ENCODE measurements at regions not wholly inside any gene's neighbourhood (a gene's known extent, or its start where the extent isn't known, plus 50 kb on each side); places are given as distances from the start of the nearest gene placed in this dataset.

DNA sequence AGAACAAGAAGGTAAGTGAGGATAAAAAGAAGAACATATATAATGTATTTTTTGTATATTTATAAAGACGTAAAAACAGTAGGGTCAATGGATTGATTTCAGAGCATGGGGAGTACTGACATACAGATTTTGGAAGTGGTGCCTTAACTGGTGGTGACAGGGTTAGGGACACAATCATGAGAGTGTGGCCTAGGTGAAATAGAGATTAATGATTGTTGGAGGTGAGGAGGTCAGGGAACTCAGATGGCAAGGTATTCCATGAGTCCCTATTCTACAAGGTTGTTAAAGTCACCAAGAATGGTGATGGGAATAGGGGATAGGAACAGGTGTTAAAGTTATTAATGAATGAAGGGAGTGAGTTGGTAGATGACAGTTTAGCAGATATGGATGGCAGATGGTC, 210.8 kb downstream of the SEMA6A start:
- no peak overlapping the region for H3K27ac ChIP-seq (ENCODE audit: low read depth in 2 of 2, low read length in 2 of 2)
- no peaks in the 10 kb centered on the region for H3K27me3 ChIP-seq (ENCODE audit: control insufficient read depth in 2 of 2, insufficient read depth in 2 of 2, low read length in 2 of 2)
- no peak overlapping the region for H3K9ac ChIP-seq (ENCODE audit: low read depth in 1 of 2, low read length in 2 of 2)
- H3K4me3 ChIP-seq (ENCODE audit: low read length in 2 of 2): no peak overlapping the region
- H3K4me1 ChIP-seq (ENCODE audit: control insufficient read depth in 2 of 2, insufficient read depth in 2 of 2, low read length in 2 of 2): peaks cover 0 to 4% of the 10 kb centered on the region in 2 donors
- H3K36me3 ChIP-seq (ENCODE audit: control insufficient read depth in 2 of 2, insufficient read depth in 2 of 2, low read length in 2 of 2): no peaks in the 10 kb centered on the region
- H3K9me3 ChIP-seq (ENCODE audit: control insufficient read depth in 2 of 2, low read length in 2 of 2): no peaks in the 10 kb centered on the region

DNA sequence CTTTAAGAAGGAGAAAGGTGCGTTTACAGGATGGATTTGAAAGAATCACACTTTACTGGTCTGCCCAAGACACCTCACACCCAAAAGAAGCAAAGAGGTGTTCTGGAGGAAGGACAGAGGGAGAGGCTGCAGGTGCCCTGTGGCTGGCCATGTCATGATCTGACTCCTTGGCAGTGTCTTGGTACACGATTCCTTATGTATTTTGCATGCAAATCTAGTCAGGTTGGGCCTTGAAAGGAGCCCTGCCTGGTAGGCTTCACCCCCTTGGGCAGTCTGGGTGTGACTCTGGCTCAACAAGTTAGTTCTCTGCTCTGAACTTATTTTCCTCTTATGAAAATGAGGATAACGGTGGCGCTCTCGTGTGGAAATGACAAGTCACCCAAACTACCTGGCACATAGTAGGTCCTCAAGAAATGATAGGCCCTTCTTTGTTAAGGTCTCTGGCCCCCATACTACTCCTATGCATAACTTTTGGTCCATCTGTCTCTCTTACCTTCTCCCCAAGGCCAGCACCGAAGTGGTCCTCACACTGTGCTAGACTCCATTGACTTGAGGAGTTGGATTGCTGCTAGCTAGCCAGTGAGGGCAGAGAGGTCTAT, 212.5 kb downstream of the SEMA6A start:
- no peaks in the 10 kb centered on the region for H3K36me3 ChIP-seq (ENCODE audit: control insufficient read depth in 2 of 2, insufficient read depth in 2 of 2, low read length in 2 of 2)
- no peaks in the 10 kb centered on the region for H3K27me3 ChIP-seq (ENCODE audit: control insufficient read depth in 2 of 2, insufficient read depth in 2 of 2, low read length in 2 of 2)
- H3K4me3 ChIP-seq (ENCODE audit: low read length in 2 of 2): no peak overlapping the region
- H3K9ac ChIP-seq (ENCODE audit: low read depth in 1 of 2, low read length in 2 of 2): no peak overlapping the region
- H3K27ac ChIP-seq (ENCODE audit: low read depth in 2 of 2, low read length in 2 of 2): no peak overlapping the region
- H3K9me3 ChIP-seq (ENCODE audit: control insufficient read depth in 2 of 2, low read length in 2 of 2): no peaks in the 10 kb centered on the region
- H3K4me1 ChIP-seq (ENCODE audit: control insufficient read depth in 2 of 2, insufficient read depth in 2 of 2, low read length in 2 of 2): peaks cover 0 to 4% of the 10 kb centered on the region in 2 donors

GRCh38 chr5:116361171-116361967, 213.3 kb downstream of the SEMA6A start:
- H3K9ac ChIP-seq (ENCODE audit: low read depth in 1 of 2, low read length in 2 of 2): no peak overlapping the region
- no peak overlapping the region for H3K27ac ChIP-seq (ENCODE audit: low read depth in 2 of 2, low read length in 2 of 2)
- H3K4me3 ChIP-seq (ENCODE audit: low read length in 2 of 2): peak overlapping the region in 1 of 2 donors; percentile 28
- peaks cover 0 to 4% of the 10 kb centered on the region in 2 donors for H3K4me1 ChIP-seq (ENCODE audit: control insufficient read depth in 2 of 2, insufficient read depth in 2 of 2, low read length in 2 of 2)
- no peaks in the 10 kb centered on the region for H3K9me3 ChIP-seq (ENCODE audit: control insufficient read depth in 2 of 2, low read length in 2 of 2)
- H3K27me3 ChIP-seq (ENCODE audit: control insufficient read depth in 2 of 2, insufficient read depth in 2 of 2, low read length in 2 of 2): no peaks in the 10 kb centered on the region
- no peaks in the 10 kb centered on the region for H3K36me3 ChIP-seq (ENCODE audit: control insufficient read depth in 2 of 2, insufficient read depth in 2 of 2, low read length in 2 of 2)

DNA sequence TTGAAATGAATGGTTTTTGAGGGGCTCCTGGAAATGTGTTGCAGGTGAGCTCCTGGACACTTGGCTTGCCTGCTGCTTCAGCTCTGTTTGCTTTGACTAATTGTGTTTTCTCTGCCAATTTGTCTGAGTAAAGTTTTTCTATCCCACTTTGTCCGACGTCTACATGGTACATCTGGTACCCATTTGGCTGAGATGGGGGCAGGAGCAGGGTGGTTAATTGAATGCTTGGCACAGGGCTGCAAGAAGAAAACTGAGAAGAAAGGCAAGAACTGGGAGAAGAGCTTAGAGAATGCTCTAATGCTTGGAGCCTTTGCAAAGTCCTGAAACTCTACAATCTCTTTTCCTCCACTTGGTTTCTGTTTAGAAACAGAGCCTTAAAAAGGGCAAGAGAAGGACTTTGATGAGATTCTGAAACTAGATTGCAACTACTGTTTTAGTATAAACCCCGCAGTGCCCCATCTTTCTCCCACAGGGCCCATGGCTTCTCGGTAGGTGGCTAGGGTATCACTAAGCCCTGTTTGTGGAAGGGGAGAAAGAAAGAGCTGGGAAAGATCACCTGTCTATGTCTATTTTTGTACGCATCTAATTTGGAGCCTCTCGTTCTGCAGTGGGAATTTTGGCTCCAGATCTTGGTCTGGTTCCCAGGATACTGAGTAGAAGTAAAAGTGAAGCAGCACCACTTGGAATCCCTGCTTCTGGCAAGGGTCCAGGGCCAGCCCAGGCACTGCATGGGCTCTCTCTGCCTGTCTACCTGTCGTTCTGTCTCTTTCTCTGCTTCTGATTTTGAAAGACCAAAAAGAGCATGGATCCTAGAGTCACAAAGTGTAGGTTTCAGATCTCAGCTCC, 214.4 kb downstream of the SEMA6A start:
- H3K27me3 ChIP-seq (ENCODE audit: control insufficient read depth in 2 of 2, insufficient read depth in 2 of 2, low read length in 2 of 2): no peaks in the 10 kb centered on the region
- H3K9me3 ChIP-seq (ENCODE audit: control insufficient read depth in 2 of 2, low read length in 2 of 2): no peaks in the 10 kb centered on the region
- no peaks in the 10 kb centered on the region for H3K36me3 ChIP-seq (ENCODE audit: control insufficient read depth in 2 of 2, insufficient read depth in 2 of 2, low read length in 2 of 2)
- H3K4me3 ChIP-seq (ENCODE audit: low read length in 2 of 2): no peak overlapping the region
- H3K4me1 ChIP-seq (ENCODE audit: control insufficient read depth in 2 of 2, insufficient read depth in 2 of 2, low read length in 2 of 2): peaks cover 4% of the 10 kb centered on the region in 2 donors
- no peak overlapping the region for H3K9ac ChIP-seq (ENCODE audit: low read depth in 1 of 2, low read length in 2 of 2)
- no peak overlapping the region for H3K27ac ChIP-seq (ENCODE audit: low read depth in 2 of 2, low read length in 2 of 2)

DNA sequence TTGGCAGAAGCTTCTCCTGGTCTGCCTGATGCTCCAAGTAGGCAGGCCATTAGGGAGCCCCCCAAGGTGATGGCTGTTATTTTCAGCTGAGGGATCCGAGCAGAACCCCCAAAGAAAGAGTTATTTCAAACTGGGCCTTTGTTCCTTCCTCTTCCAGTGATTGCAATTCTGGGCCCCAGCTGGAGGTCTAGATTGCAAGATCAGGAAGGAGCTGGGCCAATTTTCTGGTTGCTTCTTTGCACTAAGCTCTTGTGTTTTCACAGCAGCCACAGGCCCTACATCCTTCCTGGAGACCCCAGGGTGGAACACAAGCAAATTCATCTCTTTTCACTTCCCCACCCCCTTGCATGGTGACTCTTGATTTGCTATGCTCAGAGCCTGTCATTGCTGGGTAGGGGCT, 215.0 kb downstream of the SEMA6A start:
- Histone ChIP-seq H3K9ac (ENCODE audit: low read depth in 1 of 2, low read length in 2 of 2) (no peak overlapping the region), H3K27ac (ENCODE audit: low read depth in 2 of 2, low read length in 2 of 2) (no peak overlapping the region), H3K36me3 (ENCODE audit: control insufficient read depth in 2 of 2, insufficient read depth in 2 of 2, low read length in 2 of 2) (no peaks in the 10 kb centered on the region), H3K27me3 (ENCODE audit: control insufficient read depth in 2 of 2, insufficient read depth in 2 of 2, low read length in 2 of 2) (no peaks in the 10 kb centered on the region), H3K4me3 (ENCODE audit: low read length in 2 of 2) (no peak overlapping the region), H3K9me3 (ENCODE audit: control insufficient read depth in 2 of 2, low read length in 2 of 2) (no peaks in the 10 kb centered on the region), H3K4me1 (ENCODE audit: control insufficient read depth in 2 of 2, insufficient read depth in 2 of 2, low read length in 2 of 2) (peaks cover 4% of the 10 kb centered on the region in 2 donors)

DNA sequence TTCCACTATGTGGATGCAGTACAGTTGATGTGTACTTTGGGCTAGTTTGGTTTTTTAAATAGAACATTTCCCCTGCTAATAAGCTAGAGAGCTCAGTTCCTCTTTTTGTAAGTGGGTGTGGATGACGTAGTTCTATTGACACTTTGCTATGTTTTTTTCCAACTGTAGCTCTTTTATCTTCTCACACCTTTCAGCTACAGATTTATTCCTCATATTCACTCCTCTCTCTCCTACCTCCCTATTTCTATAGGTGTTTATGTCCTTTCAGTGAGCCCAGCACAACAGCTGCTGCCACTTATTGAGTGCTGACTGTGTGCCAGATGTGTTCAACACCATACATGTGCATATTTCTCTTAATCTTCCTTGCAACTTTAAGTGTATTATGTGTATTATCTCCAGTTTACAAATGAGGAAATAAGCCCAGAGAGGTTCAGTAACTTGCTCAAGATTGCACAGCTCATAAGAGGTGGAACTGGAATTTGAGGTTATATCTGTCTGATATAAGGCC, 215.7 kb downstream of the SEMA6A start:
- Histone ChIP-seq H3K27ac (ENCODE audit: low read depth in 2 of 2, low read length in 2 of 2) (no peak overlapping the region), H3K4me3 (ENCODE audit: low read length in 2 of 2) (no peak overlapping the region), H3K9ac (ENCODE audit: low read depth in 1 of 2, low read length in 2 of 2) (no peak overlapping the region), H3K36me3 (ENCODE audit: control insufficient read depth in 2 of 2, insufficient read depth in 2 of 2, low read length in 2 of 2) (no peaks in the 10 kb centered on the region), H3K27me3 (ENCODE audit: control insufficient read depth in 2 of 2, insufficient read depth in 2 of 2, low read length in 2 of 2) (no peaks in the 10 kb centered on the region), H3K4me1 (ENCODE audit: control insufficient read depth in 2 of 2, insufficient read depth in 2 of 2, low read length in 2 of 2) (peaks cover 4% of the 10 kb centered on the region in 2 donors), H3K9me3 (ENCODE audit: control insufficient read depth in 2 of 2, low read length in 2 of 2) (no peaks in the 10 kb centered on the region)

GRCh38 chr5:116358015-116358523, 216.6 kb downstream of the SEMA6A start:
- Histone ChIP-seq H3K9me3 (ENCODE audit: control insufficient read depth in 2 of 2, low read length in 2 of 2) (no peaks in the 10 kb centered on the region), H3K27me3 (ENCODE audit: control insufficient read depth in 2 of 2, insufficient read depth in 2 of 2, low read length in 2 of 2) (no peaks in the 10 kb centered on the region), H3K36me3 (ENCODE audit: control insufficient read depth in 2 of 2, insufficient read depth in 2 of 2, low read length in 2 of 2) (no peaks in the 10 kb centered on the region), H3K9ac (ENCODE audit: low read depth in 1 of 2, low read length in 2 of 2) (no peak overlapping the region), H3K4me3 (ENCODE audit: low read length in 2 of 2) (no peak overlapping the region), H3K4me1 (ENCODE audit: control insufficient read depth in 2 of 2, insufficient read depth in 2 of 2, low read length in 2 of 2) (peaks cover 4% of the 10 kb centered on the region in 2 donors), H3K27ac (ENCODE audit: low read depth in 2 of 2, low read length in 2 of 2) (no peak overlapping the region)

- no peaks in the 10 kb centered on the region for H3K9me3 ChIP-seq (ENCODE audit: control insufficient read depth in 2 of 2, low read length in 2 of 2)
- no peak overlapping the region for H3K9ac ChIP-seq (ENCODE audit: low read depth in 1 of 2, low read length in 2 of 2)
- H3K27me3 ChIP-seq (ENCODE audit: control insufficient read depth in 2 of 2, insufficient read depth in 2 of 2, low read length in 2 of 2): no peaks in the 10 kb centered on the region
- peaks cover 4% of the 10 kb centered on the region in 2 donors for H3K4me1 ChIP-seq (ENCODE audit: control insufficient read depth in 2 of 2, insufficient read depth in 2 of 2, low read length in 2 of 2)
- peak overlapping the region in 1 of 2 donors; percentile 11 for H3K4me3 ChIP-seq (ENCODE audit: low read length in 2 of 2)
- H3K36me3 ChIP-seq (ENCODE audit: control insufficient read depth in 2 of 2, insufficient read depth in 2 of 2, low read length in 2 of 2): no peaks in the 10 kb centered on the region
- H3K27ac ChIP-seq (ENCODE audit: low read depth in 2 of 2, low read length in 2 of 2): peak overlapping the region in 1 of 2 donors; percentile 17
Observed at GRCh38 chr5:116355819-116356601, 218.6 kb downstream of the SEMA6A start.

- H3K9ac ChIP-seq (ENCODE audit: low read depth in 1 of 2, low read length in 2 of 2): no peak overlapping the region
- no peaks in the 10 kb centered on the region for H3K27me3 ChIP-seq (ENCODE audit: control insufficient read depth in 2 of 2, insufficient read depth in 2 of 2, low read length in 2 of 2)
- H3K4me1 ChIP-seq (ENCODE audit: control insufficient read depth in 2 of 2, insufficient read depth in 2 of 2, low read length in 2 of 2): peaks cover 0 to 4% of the 10 kb centered on the region in 2 donors
- H3K36me3 ChIP-seq (ENCODE audit: control insufficient read depth in 2 of 2, insufficient read depth in 2 of 2, low read length in 2 of 2): no peaks in the 10 kb centered on the region
- H3K4me3 ChIP-seq (ENCODE audit: low read length in 2 of 2): no peak overlapping the region
- H3K27ac ChIP-seq (ENCODE audit: low read depth in 2 of 2, low read length in 2 of 2): no peak overlapping the region
- no peaks in the 10 kb centered on the region for H3K9me3 ChIP-seq (ENCODE audit: control insufficient read depth in 2 of 2, low read length in 2 of 2)
Observed at GRCh38 chr5:116354699-116355098, 219.9 kb downstream of the SEMA6A start.

All from mucosa of rectum (tissue), 2 donors.